Mesendoderm (in vitro differentiated cells): ENCODE measurements at regions not wholly inside any gene's neighbourhood (a gene's known extent, or its start where the extent isn't known, plus 50 kb on each side); places are given as distances from the start of the nearest gene placed in this dataset.

Source experiments
- DNase-seq: peaks from one replicate; pipeline ENCODE4 v3.0.0; 2013
- H2AK5ac ChIP-seq: 2 replicates; pipeline ENCODE4 v1.6.1; 2013; ENCODE audit warnings: low read length, inconsistent platforms
- H2BK120ac ChIP-seq: 2 replicates; pipeline ENCODE4 v1.6.1; 2013; ENCODE audit warnings: low read depth, mild to moderate bottlenecking, low read length, moderate library complexity, mixed read lengths
- H2BK15ac ChIP-seq: replicated peaks from 2 replicates; pipeline ENCODE4 v1.6.1; 2013; ENCODE audit warnings: low read depth, mild to moderate bottlenecking, moderate library complexity
- H2BK5ac ChIP-seq: 2 replicates; pipeline ENCODE4 v1.6.1; 2013; ENCODE audit warnings: low read length, inconsistent platforms
- H3K18ac ChIP-seq: 2 replicates; pipeline ENCODE4 v1.6.1; 2013; ENCODE audit warnings: mild to moderate bottlenecking, low read length, mixed read lengths
- H3K23ac ChIP-seq: one replicate; pipeline ENCODE4 v1.6.1; 2013; ENCODE audit warnings: low read length
- H3K27ac ChIP-seq: 2 replicates; pipeline ENCODE4 v1.5.1; 2013; ENCODE audit warnings: low read depth, mild to moderate bottlenecking, inconsistent platforms, low read length, moderate library complexity
- H3K27me3 ChIP-seq: 2 replicates; pipeline ENCODE4 v1.6.1; 2013; ENCODE audit warnings: low read length, control low read depth, mild to moderate bottlenecking, inconsistent platforms; ENCODE audit not compliant: insufficient read depth, poor library complexity
- H3K36me3 ChIP-seq: 2 replicates; pipeline ENCODE4 v1.6.1; 2013; ENCODE audit warnings: low read length, inconsistent platforms; ENCODE audit not compliant: control insufficient read depth, insufficient read depth
- H3K4ac ChIP-seq: one replicate; pipeline ENCODE4 v1.6.1; 2013; ENCODE audit warnings: low read depth, mild to moderate bottlenecking, low read length, moderate library complexity
- H3K4me1 ChIP-seq: 2 replicates; pipeline ENCODE4 v1.6.1; 2013; ENCODE audit warnings: low read depth, low read length, inconsistent platforms; ENCODE audit not compliant: control insufficient read depth
- H3K4me2 ChIP-seq: 2 replicates; pipeline ENCODE4 v1.6.1; 2013; ENCODE audit warnings: low read length
- H3K4me3 ChIP-seq: 2 replicates; pipeline ENCODE4 v1.5.1; 2013; ENCODE audit warnings: mild to moderate bottlenecking, low read length
- H3K56ac ChIP-seq: one replicate; pipeline ENCODE4 v1.6.1; 2013; ENCODE audit warnings: low read length
- H3K79me1 ChIP-seq: 2 replicates; pipeline ENCODE4 v1.6.1; 2013; ENCODE audit warnings: low read length, inconsistent platforms
- H3K79me2 ChIP-seq: 2 replicates; pipeline ENCODE4 v1.6.1; 2013; ENCODE audit warnings: mild to moderate bottlenecking, low read length; ENCODE audit not compliant: control insufficient read depth, insufficient read depth
- H3K9ac ChIP-seq: 2 replicates; pipeline ENCODE4 v1.6.1; 2013; ENCODE audit warnings: low read length, inconsistent platforms
- H4K5ac ChIP-seq: one replicate; pipeline ENCODE4 v1.6.1; 2013; ENCODE audit warnings: low read length
- H4K8ac ChIP-seq: one replicate; pipeline ENCODE4 v1.6.1; 2013; ENCODE audit warnings: low read depth, mild to moderate bottlenecking, control low read depth, low read length, moderate library complexity
- WGBS: extraction: QIAGEN DNeasy Blood & Tissue Kit; methylation state at CpG from one replicate; pipeline ENCODE4 v1.1.7; 2013; ENCODE audit warnings: low lambda C conversion rate, missing lambda C conversion rate; ENCODE audit not compliant: insufficient coverage; ENCODE audit errors: extremely low coverage; 5-methylcytosine and 5-hydroxymethylcytosine counted together

- Histone ChIP-seq H2BK5ac (no peak overlapping the region), H2AK5ac (no peak overlapping the region), H3K4me1 (no peaks in the 10 kb centered on the region), H3K4me3 (no peak overlapping the region), H3K18ac (no peak overlapping the region), H3K56ac (no peak overlapping the region), H4K5ac (no peak overlapping the region), H4K8ac (no peak overlapping the region), H3K79me1 (no peaks in the 10 kb centered on the region), H3K36me3 (no peaks in the 10 kb centered on the region), H2BK120ac (no peak overlapping the region), H3K4me2 (no peak overlapping the region), H3K4ac (no peak overlapping the region), H3K9ac (no peak overlapping the region), H3K27me3 (no peaks in the 10 kb centered on the region), H3K27ac (no peak overlapping the region), H3K79me2 (no peaks in the 10 kb centered on the region), H3K23ac (no peak overlapping the region), H2BK15ac (no peak overlapping the region)
- DNase-seq = no peak
Observed at GRCh38 chr11:104819107-104819506, 79.2 kb downstream of the CASP12 start.

DNA sequence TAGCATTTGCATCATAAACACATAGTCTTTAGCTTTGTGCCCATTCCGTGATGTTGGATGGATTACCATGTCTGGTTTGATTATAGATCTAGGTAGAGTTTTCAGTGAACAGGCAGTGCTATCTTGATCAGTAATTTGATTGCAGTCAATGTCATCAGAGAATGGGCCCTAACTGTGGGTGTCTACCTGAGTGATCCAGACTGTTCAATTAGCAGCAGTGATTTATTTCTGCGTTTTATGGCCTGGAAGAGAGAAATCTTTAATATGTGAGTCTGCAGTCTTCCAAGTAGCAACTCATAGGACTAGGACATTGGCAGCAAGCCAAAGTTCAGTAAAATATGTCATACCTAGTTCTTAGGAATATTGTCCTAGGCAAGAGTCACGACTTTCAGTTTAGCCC is 80.3 kb downstream of the CASP12 start:
- no CpG with 5 or more reads among the region's 3 CpGs for WGBS
- H3K36me3 ChIP-seq = no peaks in the 10 kb centered on the region
- H3K4me3 ChIP-seq = no peak overlapping the region
- H3K4ac ChIP-seq = no peak overlapping the region
- H3K79me2 ChIP-seq = no peaks in the 10 kb centered on the region
- no peak overlapping the region for H3K23ac ChIP-seq
- H3K27ac ChIP-seq = no peak overlapping the region
- no peak overlapping the region for H3K56ac ChIP-seq
- no peak overlapping the region for H3K18ac ChIP-seq
- H2AK5ac ChIP-seq = no peak overlapping the region
- no peak for DNase-seq
- H2BK120ac ChIP-seq = no peak overlapping the region
- no peak overlapping the region for H2BK15ac ChIP-seq
- no peak overlapping the region for H3K9ac ChIP-seq
- H3K4me2 ChIP-seq = no peak overlapping the region
- H3K4me1 ChIP-seq = no peaks in the 10 kb centered on the region
- no peaks in the 10 kb centered on the region for H3K79me1 ChIP-seq
- H3K27me3 ChIP-seq = no peaks in the 10 kb centered on the region
- no peak overlapping the region for H4K5ac ChIP-seq
- no peak overlapping the region for H4K8ac ChIP-seq
- H2BK5ac ChIP-seq = no peak overlapping the region

DNA sequence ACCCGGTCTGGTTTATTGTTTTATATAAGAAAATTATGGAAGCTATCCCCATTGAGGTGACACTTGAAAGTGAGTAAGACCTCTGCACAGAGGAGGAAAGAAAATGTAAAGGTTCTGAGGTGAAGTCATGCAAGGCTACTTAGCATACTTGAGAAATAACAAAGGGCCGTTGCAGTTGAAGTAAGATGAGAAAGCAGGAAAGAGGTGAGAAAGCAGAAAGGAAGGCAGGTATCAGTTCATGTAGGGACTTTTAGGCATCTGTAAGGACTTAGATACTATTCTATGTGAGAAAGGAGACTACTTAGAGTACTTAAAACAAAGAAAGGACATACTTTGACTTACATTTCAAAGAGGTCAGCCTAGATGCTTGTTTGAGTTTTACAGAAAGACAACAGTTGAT is 84.7 kb downstream of the CASP12 start:
- H3K9ac ChIP-seq = no peak overlapping the region
- no peak overlapping the region for H3K56ac ChIP-seq
- DNase-seq = peak; percentile 62
- no peaks in the 10 kb centered on the region for H3K36me3 ChIP-seq
- no peak overlapping the region for H4K8ac ChIP-seq
- H2BK5ac ChIP-seq = no peak overlapping the region
- H3K4me2 ChIP-seq = no peak overlapping the region
- H3K27ac ChIP-seq = no peak overlapping the region
- H3K4ac ChIP-seq = peak overlapping the region; percentile 36
- no peaks in the 10 kb centered on the region for H3K4me1 ChIP-seq
- H4K5ac ChIP-seq = no peak overlapping the region
- H2BK15ac ChIP-seq = no peak overlapping the region
- no peak overlapping the region for H2BK120ac ChIP-seq
- H2AK5ac ChIP-seq = no peak overlapping the region
- H3K27me3 ChIP-seq = no peaks in the 10 kb centered on the region
- no peaks in the 10 kb centered on the region for H3K79me2 ChIP-seq
- no peaks in the 10 kb centered on the region for H3K79me1 ChIP-seq
- no peak overlapping the region for H3K4me3 ChIP-seq
- no peak overlapping the region for H3K23ac ChIP-seq
- peak overlapping the region; percentile 28 for H3K18ac ChIP-seq
- WGBS = no CpG with 5 or more reads among the region's 2 CpGs

DNA sequence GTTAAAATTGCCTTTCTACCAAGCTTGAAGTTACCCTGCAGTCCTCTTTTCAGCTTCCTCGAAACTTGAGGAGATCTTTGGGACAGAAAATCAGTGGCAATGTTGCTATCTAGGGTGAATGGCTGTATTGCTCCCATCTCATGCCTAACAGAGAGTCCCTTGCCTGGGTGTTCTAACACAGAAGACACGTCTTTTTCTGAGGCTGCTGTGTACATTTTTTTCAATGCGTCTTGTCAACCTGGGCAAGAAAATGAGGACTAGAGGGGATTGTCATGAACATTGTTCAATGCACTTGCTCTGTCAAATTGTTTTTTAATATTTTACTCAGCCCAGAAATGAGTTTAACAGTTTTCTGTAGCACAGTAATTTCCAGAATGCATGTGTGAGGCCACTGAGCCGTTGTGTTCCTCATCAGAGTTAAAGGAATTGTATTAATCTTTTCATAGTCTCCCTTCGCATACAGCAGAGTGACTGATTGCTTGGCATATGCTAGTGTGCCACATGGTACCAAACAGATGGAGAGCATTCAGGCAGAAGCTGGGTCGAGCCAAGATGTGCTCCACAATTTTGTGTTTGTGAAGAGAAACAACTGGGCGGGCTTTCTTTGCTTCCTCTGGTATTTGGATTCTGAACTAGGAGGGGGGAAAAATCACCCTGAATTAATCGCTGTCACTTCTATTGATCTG is 86.0 kb downstream of the CASP12 start:
- Histone ChIP-seq H3K18ac (no peak overlapping the region), H2BK15ac (no peak overlapping the region), H3K36me3 (no peaks in the 10 kb centered on the region), H3K79me2 (no peaks in the 10 kb centered on the region), H2BK120ac (no peak overlapping the region), H3K4me3 (no peak overlapping the region), H3K27me3 (no peaks in the 10 kb centered on the region), H3K79me1 (no peaks in the 10 kb centered on the region), H3K4me1 (no peaks in the 10 kb centered on the region), H3K23ac (no peak overlapping the region), H2BK5ac (no peak overlapping the region), H3K4me2 (no peak overlapping the region), H3K27ac (no peak overlapping the region), H3K4ac (no peak overlapping the region), H4K5ac (no peak overlapping the region), H2AK5ac (no peak overlapping the region), H4K8ac (no peak overlapping the region), H3K56ac (no peak overlapping the region), H3K9ac (no peak overlapping the region)
- whole genome bisulfite sequencing = no CpG with 5 or more reads among the region's 8 CpGs
- no peak for DNase-seq

- Histone ChIP-seq H3K27me3 (no peaks in the 10 kb centered on the region), H3K4me2 (no peak overlapping the region), H2BK5ac (no peak overlapping the region), H3K18ac (no peak overlapping the region), H2BK120ac (no peak overlapping the region), H3K4me3 (no peak overlapping the region), H2BK15ac (no peak overlapping the region), H3K27ac (no peak overlapping the region), H4K8ac (no peak overlapping the region), H3K4me1 (no peaks in the 10 kb centered on the region), H3K79me2 (no peaks in the 10 kb centered on the region), H3K79me1 (no peaks in the 10 kb centered on the region), H3K23ac (no peak overlapping the region), H4K5ac (no peak overlapping the region), H3K56ac (no peak overlapping the region), H3K36me3 (no peaks in the 10 kb centered on the region), H2AK5ac (no peak overlapping the region), H3K4ac (no peak overlapping the region), H3K9ac (no peak overlapping the region)
- no CpG with 5 or more reads among the region's 2 CpGs for WGBS
- no peak for DNase-seq
Observed at GRCh38 chr11:104803776-104804175, 94.5 kb downstream of the CASP12 start.

DNA sequence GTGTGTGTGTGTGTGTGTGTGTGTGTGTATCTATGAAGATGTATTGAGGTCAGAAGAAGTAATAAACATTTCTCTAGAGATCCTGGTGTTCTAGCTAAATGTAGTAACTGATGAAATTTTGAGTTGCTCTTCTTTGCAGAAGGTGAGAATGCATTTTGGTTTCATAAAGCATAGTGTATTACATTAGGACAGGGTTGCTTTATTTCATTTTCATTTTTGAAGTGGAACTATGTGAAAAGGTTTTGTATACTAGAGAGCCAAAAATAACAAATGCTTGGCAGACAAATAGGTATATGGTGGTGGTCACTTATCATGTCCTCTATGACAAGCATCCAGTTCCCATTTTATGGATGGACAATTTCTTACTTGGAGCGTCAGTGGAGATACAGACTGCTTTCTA is 99.0 kb downstream of the CASP12 start:
- no peak for DNase-seq
- Histone ChIP-seq H3K18ac (no peak overlapping the region), H3K23ac (no peak overlapping the region), H3K4me3 (no peak overlapping the region), H2BK5ac (no peak overlapping the region), H3K9ac (no peak overlapping the region), H4K8ac (no peak overlapping the region), H3K79me1 (no peaks in the 10 kb centered on the region), H2BK120ac (no peak overlapping the region), H3K4ac (no peak overlapping the region), H2BK15ac (no peak overlapping the region), H3K79me2 (no peaks in the 10 kb centered on the region), H3K36me3 (no peaks in the 10 kb centered on the region), H3K27ac (no peak overlapping the region), H4K5ac (no peak overlapping the region), H3K4me1 (no peaks in the 10 kb centered on the region), H3K4me2 (no peak overlapping the region), H3K27me3 (no peaks in the 10 kb centered on the region), H2AK5ac (no peak overlapping the region), H3K56ac (no peak overlapping the region)
- WGBS = no CpG with 5 or more reads among the region's 1 CpG
